RWPE1 (cell line): ENCODE measurements at regions not wholly inside any gene's neighbourhood (a gene's known extent, or its start where the extent isn't known, plus 50 kb on each side); places are given as distances from the start of the nearest gene placed in this dataset.
A peak's percentile ranks its signal among the peaks of the same experiment; 100 is the strongest.
"Not testable (repeated sequence)": the region's sequence is repeated elsewhere in the genome, so short reads cannot be mapped to it uniquely, and the experiment has no call there.

Experiments used
- CTCF ChIA-PET: fragments of 350-600 bp; sonication (Branson Sonifier 250); formaldehyde crosslinking; extraction: SDS; loops from one replicate; lab custom pipeline; 2021; lab: Yijun Ruan, JAX
- POLR2A ChIA-PET: fragments of 400-600 bp; formaldehyde crosslinking; extraction: SDS; loops from one replicate; lab custom pipeline; 2020; ENCODE audit warnings: antibody characterized with exemption; ENCODE audit not compliant: low non-redundant PET; lab: Yijun Ruan, JAX
- DNase-seq: peaks from one replicate; pipeline ENCODE4 v3.0.0; 2012; ENCODE audit warnings: low spot score
- H3K27ac ChIP-seq: fragments of 450-650 bp; 2 replicates; pipeline ENCODE4 v1.5.1; 2017
- CTCF ChIP-seq: fragments of 450-650 bp; conservative IDR thresholded peaks from 2 replicates; pipeline ENCODE4 v1.5.1; 2017; ENCODE audit warnings: low read depth, mild to moderate bottlenecking

- POLR2A ChIA-PET, result no interaction called here
- H3K27ac ChIP-seq, result no peak overlapping the region
- no peak for TF ChIP-seq CTCF
- CTCF ChIA-PET, result no interaction called here
- no peak for DNase-seq
Observed at GRCh38 chr4:158450741-158451140, 70.9 kb upstream of the RXFP1 start.

- CTCF ChIA-PET, POLR2A ChIA-PET, DNase-seq, H3K27ac ChIP-seq: not testable (repeated sequence)
Observed at GRCh38 chr4:158452116-158452515, 69.6 kb upstream of the RXFP1 start.

GRCh38 chr4:158458271-158458895 lies 63.3 kb upstream of the RXFP1 start:
- ChIA-PET CTCF (no interaction called here), POLR2A (no interaction called here)
- H3K27ac ChIP-seq, result peak overlapping the region; percentile 79
- TF ChIP-seq CTCF, result no peak
- no peak for DNase-seq

- DNase-seq, result no peak
- H3K27ac ChIP-seq, result peak overlapping the region; percentile 79
- ChIA-PET POLR2A (no interaction called here), CTCF (interaction anchor here (0.7 kb wide), 2 partner anchors 39 to 86 kb away, joined by 3 read pairs; no protein-coding TSS in a partner anchor)
- no peak for TF ChIP-seq CTCF
Observed at GRCh38 chr4:158459085-158459820, 62.4 kb upstream of the RXFP1 start.

- ChIA-PET CTCF (no interaction called here), POLR2A (no interaction called here)
- TF ChIP-seq CTCF, result no peak
- peak; percentile 17 for DNase-seq
- no peak overlapping the region for H3K27ac ChIP-seq
Observed at GRCh38 chr4:158461336-158461735, 60.3 kb upstream of the RXFP1 start.

- CTCF ChIA-PET, result no interaction called here
- no peak for DNase-seq
- H3K27ac ChIP-seq, result no peak overlapping the region
- POLR2A ChIA-PET, result no interaction called here
- TF ChIP-seq CTCF, result no peak
Observed at GRCh38 chr4:158462611-158463010, 59.1 kb upstream of the RXFP1 start.
